ENCODE measurements at regions not wholly inside any gene's neighbourhood (a gene's known extent, or its start where the extent isn't known, plus 50 kb on each side); places are given as distances from the start of the nearest gene placed in this dataset.
"Not testable (repeated sequence)": the region's sequence is repeated elsewhere in the genome, so short reads cannot be mapped to it uniquely, and the experiment has no call there.

DNA sequence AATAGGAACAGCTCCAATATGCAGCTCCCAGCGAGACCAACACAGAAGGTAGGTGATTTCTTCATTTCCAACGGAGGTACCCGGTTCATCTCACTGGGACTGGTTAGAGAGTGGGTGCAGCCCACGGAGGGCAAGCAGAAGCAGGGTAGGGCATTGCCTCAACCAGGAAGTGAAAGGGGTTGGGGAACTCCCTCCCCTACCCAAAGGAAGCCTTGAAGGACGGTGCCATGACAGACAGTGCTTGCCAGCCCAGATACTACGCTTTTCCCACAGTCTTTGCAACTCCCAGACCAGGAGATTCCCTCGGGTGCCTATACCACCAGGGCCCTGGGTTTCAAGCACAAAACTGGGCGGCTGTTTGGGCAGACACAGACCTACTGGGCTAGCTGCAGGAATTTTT, 576.9 kb upstream of the NECTIN3 start:
- Mint-ChIP-seq H3K4me1 (no peaks in the 10 kb centered on the region), H3K27ac (no peak overlapping the region), H3K27me3 (ENCODE audit: low read depth, poor library complexity) (no peaks in the 10 kb centered on the region), H3K4me3 (no peak overlapping the region), H3K9me3 (no peaks in the 10 kb centered on the region), H3K36me3 (ENCODE audit: low read depth) (no peaks in the 10 kb centered on the region)
- TF ChIP-seq, protein P1, sequence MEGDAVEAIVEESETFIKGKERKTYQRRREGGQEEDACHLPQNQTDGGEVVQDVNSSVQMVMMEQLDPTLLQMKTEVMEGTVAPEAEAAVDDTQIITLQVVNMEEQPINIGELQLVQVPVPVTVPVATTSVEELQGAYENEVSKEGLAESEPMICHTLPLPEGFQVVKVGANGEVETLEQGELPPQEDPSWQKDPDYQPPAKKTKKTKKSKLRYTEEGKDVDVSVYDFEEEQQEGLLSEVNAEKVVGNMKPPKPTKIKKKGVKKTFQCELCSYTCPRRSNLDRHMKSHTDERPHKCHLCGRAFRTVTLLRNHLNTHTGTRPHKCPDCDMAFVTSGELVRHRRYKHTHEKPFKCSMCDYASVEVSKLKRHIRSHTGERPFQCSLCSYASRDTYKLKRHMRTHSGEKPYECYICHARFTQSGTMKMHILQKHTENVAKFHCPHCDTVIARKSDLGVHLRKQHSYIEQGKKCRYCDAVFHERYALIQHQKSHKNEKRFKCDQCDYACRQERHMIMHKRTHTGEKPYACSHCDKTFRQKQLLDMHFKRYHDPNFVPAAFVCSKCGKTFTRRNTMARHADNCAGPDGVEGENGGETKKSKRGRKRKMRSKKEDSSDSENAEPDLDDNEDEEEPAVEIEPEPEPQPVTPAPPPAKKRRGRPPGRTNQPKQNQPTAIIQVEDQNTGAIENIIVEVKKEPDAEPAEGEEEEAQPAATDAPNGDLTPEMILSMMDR (IDR thresholded peaks at IDR 0.05), result no peak
- DNase-seq, result no peak

DNA sequence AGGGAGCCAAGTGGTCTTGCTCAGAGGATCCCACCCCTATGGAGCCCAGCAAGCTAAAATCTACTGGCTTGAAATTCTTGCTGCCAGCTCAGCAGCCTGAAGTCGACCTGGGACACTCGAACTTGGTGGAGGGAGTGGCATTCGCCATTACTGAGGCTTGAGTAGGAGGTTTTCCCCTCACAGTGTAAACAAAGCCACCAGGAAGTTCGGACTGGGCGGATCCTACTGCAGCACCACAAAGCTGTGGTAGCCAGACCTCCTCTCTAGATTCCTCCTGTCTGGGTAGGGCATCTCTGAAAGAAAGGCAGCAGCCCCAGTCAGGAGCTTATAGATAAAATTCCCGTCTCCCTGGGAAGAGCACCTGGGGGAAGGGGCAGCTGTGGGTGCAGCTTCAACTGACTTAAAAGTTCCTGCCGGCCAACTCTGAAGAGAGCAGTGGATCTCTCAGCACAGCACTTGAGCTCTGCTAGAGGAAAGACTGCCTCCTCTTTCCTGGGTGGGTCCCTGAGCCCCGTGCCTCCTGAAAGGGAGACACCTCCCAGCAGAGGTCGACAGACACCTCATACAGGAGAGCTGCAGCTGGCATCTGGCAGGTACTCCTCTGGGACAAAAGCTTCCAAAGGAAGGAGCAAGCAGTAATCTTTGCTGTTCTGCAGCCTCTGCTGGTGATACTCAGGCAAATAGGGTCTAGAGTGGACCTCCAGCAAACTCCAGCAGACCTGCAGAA, 576.3 kb upstream of the NECTIN3 start:
- TF ChIP-seq, protein P1 (IDR thresholded peaks at IDR 0.05), result no peak
- no peaks in the 10 kb centered on the region for H3K27me3 Mint-ChIP-seq (ENCODE audit: low read depth, poor library complexity)
- no peak overlapping the region for H3K4me3 Mint-ChIP-seq
- H3K27ac Mint-ChIP-seq, result no peak overlapping the region
- H3K9me3 Mint-ChIP-seq, result no peaks in the 10 kb centered on the region
- H3K4me1 Mint-ChIP-seq, result no peaks in the 10 kb centered on the region
- no peaks in the 10 kb centered on the region for H3K36me3 Mint-ChIP-seq (ENCODE audit: low read depth)
- DNase-seq, result no peak

DNA sequence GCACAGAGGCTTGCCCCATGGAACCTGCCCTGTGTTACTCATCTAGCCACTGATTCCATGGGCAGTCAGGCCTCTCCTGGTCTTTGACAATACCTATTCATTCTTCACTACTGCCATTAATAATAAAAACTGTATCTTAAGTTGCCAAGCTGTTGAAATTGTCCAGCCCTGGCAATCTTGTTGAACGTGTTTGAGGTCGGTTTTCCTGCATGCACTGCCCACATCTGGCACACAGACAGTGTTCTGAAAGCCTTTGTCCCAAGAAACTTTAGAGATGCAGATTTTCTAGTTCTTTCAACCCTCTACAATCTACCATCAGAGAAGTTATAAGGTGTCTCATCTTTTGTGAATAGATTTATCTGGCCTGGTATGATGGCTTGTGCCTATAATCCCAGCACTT, 567.2 kb upstream of the NECTIN3 start:
- no peak overlapping the region for H3K4me3 Mint-ChIP-seq
- DNase-seq, result no peak
- H3K4me1 Mint-ChIP-seq, result no peaks in the 10 kb centered on the region
- peaks cover 27% of the 10 kb centered on the region for H3K9me3 Mint-ChIP-seq
- TF ChIP-seq, protein P1 (IDR thresholded peaks at IDR 0.05), result no peak
- no peaks in the 10 kb centered on the region for H3K36me3 Mint-ChIP-seq (ENCODE audit: low read depth)
- no peaks in the 10 kb centered on the region for H3K27me3 Mint-ChIP-seq (ENCODE audit: low read depth, poor library complexity)
- H3K27ac Mint-ChIP-seq, result no peak overlapping the region

DNA sequence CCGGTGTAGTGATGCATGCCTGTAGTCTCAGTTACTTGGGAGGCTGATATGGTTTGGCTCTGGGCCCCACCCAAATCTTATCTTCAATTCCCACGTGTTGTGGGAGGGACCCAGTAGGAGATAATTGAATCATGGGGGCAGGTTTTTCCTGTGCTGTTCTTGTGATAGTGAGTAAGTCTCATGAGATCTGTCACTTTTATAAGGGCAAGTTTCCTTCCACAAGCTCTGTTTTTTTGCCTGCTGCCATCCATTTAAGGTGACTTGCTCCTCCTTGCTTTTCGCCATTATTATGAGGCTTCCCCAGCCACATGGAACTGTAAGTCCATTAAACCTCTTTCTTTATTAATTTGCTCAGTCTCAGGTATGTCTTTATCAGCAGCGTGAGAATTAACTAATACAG, 566.7 kb upstream of the NECTIN3 start:
- Mint-ChIP-seq H3K36me3 (ENCODE audit: low read depth) (no peaks in the 10 kb centered on the region), H3K9me3 (peaks cover 28% of the 10 kb centered on the region), H3K4me1 (no peaks in the 10 kb centered on the region), H3K27me3 (ENCODE audit: low read depth, poor library complexity) (no peaks in the 10 kb centered on the region), H3K4me3 (no peak overlapping the region), H3K27ac (no peak overlapping the region)
- TF ChIP-seq, protein P1 (IDR thresholded peaks at IDR 0.05), result no peak
- DNase-seq, result no peak

DNA sequence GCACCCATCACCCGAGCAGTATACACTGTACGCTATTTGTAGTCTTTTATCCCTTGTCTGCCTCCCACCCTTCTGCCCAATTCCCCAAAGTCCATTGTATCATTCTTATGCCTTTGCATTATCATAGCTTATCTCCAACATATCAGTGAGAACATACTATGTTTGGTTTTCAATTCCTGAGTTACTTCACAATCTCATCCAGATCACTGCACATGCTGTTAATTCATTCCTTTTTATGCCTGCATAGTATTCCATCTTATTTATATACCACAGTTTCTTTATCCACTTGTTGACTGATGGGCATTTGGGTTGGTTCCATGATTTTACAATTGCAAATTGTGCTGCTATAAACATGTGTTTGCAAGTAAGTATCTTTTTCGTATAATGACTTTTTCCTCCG, 564.7 kb upstream of the NECTIN3 start:
- no peak for DNase-seq
- no peak overlapping the region for H3K27ac Mint-ChIP-seq
- peaks cover 5% of the 10 kb centered on the region for H3K27me3 Mint-ChIP-seq (ENCODE audit: low read depth, poor library complexity)
- TF ChIP-seq, protein P1 (IDR thresholded peaks at IDR 0.05), result no peak
- H3K9me3 Mint-ChIP-seq, result peaks cover 28% of the 10 kb centered on the region
- H3K4me3 Mint-ChIP-seq, result no peak overlapping the region
- H3K4me1 Mint-ChIP-seq, result no peaks in the 10 kb centered on the region
- no peaks in the 10 kb centered on the region for H3K36me3 Mint-ChIP-seq (ENCODE audit: low read depth)

DNA sequence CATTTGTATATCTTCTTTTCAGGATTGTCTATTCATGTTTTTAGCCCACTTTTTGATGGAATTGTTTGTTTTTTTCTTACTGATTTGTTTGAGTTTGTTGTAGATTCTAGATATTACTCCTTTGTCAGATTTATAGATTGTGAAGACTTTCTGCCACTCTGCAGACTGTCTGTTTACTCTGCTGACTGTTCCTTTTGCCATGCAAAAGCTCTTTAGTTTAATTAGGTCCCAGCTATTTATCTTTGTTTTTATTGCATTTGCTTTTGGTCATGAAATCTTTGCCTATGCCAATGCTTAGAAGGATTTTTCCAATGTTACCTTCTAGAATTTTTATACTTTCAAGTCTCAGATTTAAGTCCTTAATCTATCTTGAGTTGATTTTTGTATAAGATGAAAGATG, 564.0 kb upstream of the NECTIN3 start:
- H3K36me3 Mint-ChIP-seq (ENCODE audit: low read depth); H3K4me3 Mint-ChIP-seq; H3K27ac Mint-ChIP-seq; H3K27me3 Mint-ChIP-seq (ENCODE audit: low read depth, poor library complexity); H3K4me1 Mint-ChIP-seq; DNase-seq: not testable (repeated sequence)
- H3K9me3 Mint-ChIP-seq, result peaks cover 28% of the 10 kb centered on the region
